ENCODE measurements at regions not wholly inside any gene's neighbourhood (a gene's known extent, or its start where the extent isn't known, plus 50 kb on each side); places are given as distances from the start of the nearest gene placed in this dataset.

DNA sequence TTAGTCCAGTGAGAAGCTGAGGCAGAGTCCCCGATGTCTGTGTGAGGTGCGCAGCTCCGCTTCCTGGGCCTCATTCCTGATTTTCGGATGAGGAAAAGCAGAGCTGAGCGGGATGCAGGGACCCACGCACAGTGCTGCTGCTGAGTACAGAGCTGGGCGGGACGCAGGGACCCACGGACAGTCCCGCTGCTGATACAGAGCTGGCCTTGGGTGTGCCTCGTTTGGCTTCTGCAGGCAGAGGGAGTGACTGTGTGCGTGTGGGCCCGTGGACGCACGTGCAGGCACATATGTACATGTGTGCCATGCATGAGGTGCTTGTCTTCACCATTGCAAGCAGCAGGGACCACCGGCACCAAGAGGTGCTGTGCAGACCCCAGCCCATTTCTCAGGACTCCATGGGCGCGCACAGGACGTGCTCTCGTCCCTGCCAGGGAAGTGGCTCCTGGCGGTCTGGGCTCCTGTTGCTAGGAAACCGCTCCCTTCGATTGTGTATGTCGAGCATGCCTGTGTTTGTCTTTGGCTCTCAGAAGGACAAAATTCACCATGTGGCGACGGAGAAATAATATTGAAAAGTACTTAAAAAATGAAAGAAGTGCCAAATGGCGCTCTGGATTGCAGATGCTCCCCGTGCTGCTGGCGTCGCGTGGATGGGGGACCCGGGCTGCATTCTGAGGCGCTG is 303.8 kb upstream of the MKI67 start:
- Histone ChIP-seq H3K27me3 (ENCODE audit: insufficient read depth, low read length) (peaks cover 32% of the 10 kb centered on the region), H3K9me3 (ENCODE audit: control insufficient read depth in 1 of 2, insufficient read depth in 1 of 2, low read depth in 1 of 2, low read length in 2 of 2) (no peaks in the 10 kb centered on the region), H3K4me3 (replicated peaks in 1 of 2; ENCODE audit: low read depth in 1 of 2, low read length in 2 of 2) (no peak overlapping the region), H3K79me2 (ENCODE audit: insufficient read depth, low read length) (no peaks in the 10 kb centered on the region), H2AFZ (ENCODE audit: low read depth, low read length, poor library complexity, severe bottlenecking) (no peak overlapping the region), H3K36me3 (ENCODE audit: control insufficient read depth in 1 of 2, insufficient read depth in 2 of 2, low read length in 2 of 2) (no peaks in the 10 kb centered on the region), H3K27ac (ENCODE audit: low read depth, low read length) (no peak overlapping the region), H3K4me1 (ENCODE audit: control insufficient read depth in 1 of 2, insufficient read depth in 2 of 2, low read length in 2 of 2) (no peaks in the 10 kb centered on the region), H4K20me1 (ENCODE audit: insufficient read depth) (no peaks in the 10 kb centered on the region), H3K9ac (ENCODE audit: low read length) (no peak overlapping the region), H3K9me2 (ENCODE audit: insufficient read depth) (no peaks in the 10 kb centered on the region), H3K4me2 (ENCODE audit: low read length) (no peak overlapping the region)
- TF ChIP-seq TCF7L2 (IDR thresholded peaks at IDR 0.05; ENCODE audit: borderline replicate concordance, extremely low read depth, insufficient read depth, insufficient read length), result no peak
- TF ChIP-seq, protein P1, sequence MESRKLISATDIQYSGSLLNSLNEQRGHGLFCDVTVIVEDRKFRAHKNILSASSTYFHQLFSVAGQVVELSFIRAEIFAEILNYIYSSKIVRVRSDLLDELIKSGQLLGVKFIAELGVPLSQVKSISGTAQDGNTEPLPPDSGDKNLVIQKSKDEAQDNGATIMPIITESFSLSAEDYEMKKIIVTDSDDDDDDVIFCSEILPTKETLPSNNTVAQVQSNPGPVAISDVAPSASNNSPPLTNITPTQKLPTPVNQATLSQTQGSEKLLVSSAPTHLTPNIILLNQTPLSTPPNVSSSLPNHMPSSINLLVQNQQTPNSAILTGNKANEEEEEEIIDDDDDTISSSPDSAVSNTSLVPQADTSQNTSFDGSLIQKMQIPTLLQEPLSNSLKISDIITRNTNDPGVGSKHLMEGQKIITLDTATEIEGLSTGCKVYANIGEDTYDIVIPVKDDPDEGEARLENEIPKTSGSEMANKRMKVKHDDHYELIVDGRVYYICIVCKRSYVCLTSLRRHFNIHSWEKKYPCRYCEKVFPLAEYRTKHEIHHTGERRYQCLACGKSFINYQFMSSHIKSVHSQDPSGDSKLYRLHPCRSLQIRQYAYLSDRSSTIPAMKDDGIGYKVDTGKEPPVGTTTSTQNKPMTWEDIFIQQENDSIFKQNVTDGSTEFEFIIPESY (IDR thresholded peaks at IDR 0.05; ENCODE audit: extremely low read depth, insufficient replicate concordance, low read length), result no peak
- TF ChIP-seq, protein P2, sequence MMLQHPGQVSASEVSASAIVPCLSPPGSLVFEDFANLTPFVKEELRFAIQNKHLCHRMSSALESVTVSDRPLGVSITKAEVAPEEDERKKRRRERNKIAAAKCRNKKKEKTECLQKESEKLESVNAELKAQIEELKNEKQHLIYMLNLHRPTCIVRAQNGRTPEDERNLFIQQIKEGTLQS (IDR thresholded peaks at IDR 0.05), result no peak
- TF ChIP-seq CBX3 (IDR thresholded peaks at IDR 0.05; ENCODE audit: low read depth), result no peak
- TF ChIP-seq, protein P3, sequence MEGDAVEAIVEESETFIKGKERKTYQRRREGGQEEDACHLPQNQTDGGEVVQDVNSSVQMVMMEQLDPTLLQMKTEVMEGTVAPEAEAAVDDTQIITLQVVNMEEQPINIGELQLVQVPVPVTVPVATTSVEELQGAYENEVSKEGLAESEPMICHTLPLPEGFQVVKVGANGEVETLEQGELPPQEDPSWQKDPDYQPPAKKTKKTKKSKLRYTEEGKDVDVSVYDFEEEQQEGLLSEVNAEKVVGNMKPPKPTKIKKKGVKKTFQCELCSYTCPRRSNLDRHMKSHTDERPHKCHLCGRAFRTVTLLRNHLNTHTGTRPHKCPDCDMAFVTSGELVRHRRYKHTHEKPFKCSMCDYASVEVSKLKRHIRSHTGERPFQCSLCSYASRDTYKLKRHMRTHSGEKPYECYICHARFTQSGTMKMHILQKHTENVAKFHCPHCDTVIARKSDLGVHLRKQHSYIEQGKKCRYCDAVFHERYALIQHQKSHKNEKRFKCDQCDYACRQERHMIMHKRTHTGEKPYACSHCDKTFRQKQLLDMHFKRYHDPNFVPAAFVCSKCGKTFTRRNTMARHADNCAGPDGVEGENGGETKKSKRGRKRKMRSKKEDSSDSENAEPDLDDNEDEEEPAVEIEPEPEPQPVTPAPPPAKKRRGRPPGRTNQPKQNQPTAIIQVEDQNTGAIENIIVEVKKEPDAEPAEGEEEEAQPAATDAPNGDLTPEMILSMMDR (IDR thresholded peaks at IDR 0.05 in 2 of 3, conservative IDR thresholded peaks at IDR 0.05 in 1 of 3; ENCODE audit: borderline replicate concordance in 1 of 3, insufficient read depth in 1 of 3, low read depth in 2 of 3, low read length in 2 of 3), result no peak
- no peak for TF ChIP-seq SP1 (IDR thresholded peaks at IDR 0.05; ENCODE audit: low read depth)
- TF ChIP-seq SIN3A (IDR thresholded peaks at IDR 0.05; ENCODE audit: low read depth), result no peak
- no peak for TF ChIP-seq ELF1 (IDR thresholded peaks at IDR 0.05; ENCODE audit: borderline replicate concordance, low read depth)
- no peak for TF ChIP-seq JUND (IDR thresholded peaks at IDR 0.05)
- no peak for TF ChIP-seq EGR1 (IDR thresholded peaks at IDR 0.05; ENCODE audit: low read depth)
- no peak for TF ChIP-seq POLR2A (IDR thresholded peaks at IDR 0.05; ENCODE audit: borderline replicate concordance, extremely low read depth, insufficient read depth, insufficient read length)
- no peak for TF ChIP-seq CEBPB (IDR thresholded peaks at IDR 0.05; ENCODE audit: low read depth)
- no peak for TF ChIP-seq FOSL1 (IDR thresholded peaks at IDR 0.05; ENCODE audit: low read depth)
- TF ChIP-seq ZFX (IDR thresholded peaks at IDR 0.05), result no peak
- TF ChIP-seq, protein P4, sequence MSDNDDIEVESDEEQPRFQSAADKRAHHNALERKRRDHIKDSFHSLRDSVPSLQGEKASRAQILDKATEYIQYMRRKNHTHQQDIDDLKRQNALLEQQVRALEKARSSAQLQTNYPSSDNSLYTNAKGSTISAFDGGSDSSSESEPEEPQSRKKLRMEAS (IDR thresholded peaks at IDR 0.05), result no peak
- TF ChIP-seq POLR2AphosphoS5 (IDR thresholded peaks at IDR 0.05; ENCODE audit: low read depth, low read length), result no peak
- no peak for TF ChIP-seq ZNF274 (IDR thresholded peaks at IDR 0.05; ENCODE audit: low read depth, low read length)
- TF ChIP-seq RAD21 (IDR thresholded peaks at IDR 0.05; ENCODE audit: low read depth), result no peak
- POLR2A ChIA-PET, result no interaction called here
- CTCF ChIA-PET, result no interaction called here
- RAD21 ChIA-PET (ENCODE audit: low non-redundant PET in 1 of 2, low total read pairs in 2 of 2, uncharacterized antibody in 2 of 2, unreplicated experiment in 2 of 2), result no interaction called here
- intact Hi-C loops (cut with micrococcal nuclease), result no loop called here
- DNase-seq (ENCODE audit: low read depth, low spot score), result no peak
- no TSS peak for BruUV-seq (replicated peaks)
- no peak for ATAC-seq
